Caki2 (cell line): ENCODE measurements at regions not wholly inside any gene's neighbourhood (a gene's known extent, or its start where the extent isn't known, plus 50 kb on each side); places are given as distances from the start of the nearest gene placed in this dataset.
"Not testable (repeated sequence)": the region's sequence is repeated elsewhere in the genome, so short reads cannot be mapped to it uniquely, and the experiment has no call there.

Experiments used
- DNase-seq: peaks from one replicate; pipeline ENCODE4 v3.0.0-alpha.2; 2015; ENCODE audit warnings: low read depth
- in situ Hi-C: cut with HindIII; loops from 2 replicates; pipeline ENCODE4 v1.10.0; 2016; ENCODE audit warnings: low sequenced_read_pairs, low pct_unique_long_range_greater_than_20kb, mixed read lengths

DNA sequence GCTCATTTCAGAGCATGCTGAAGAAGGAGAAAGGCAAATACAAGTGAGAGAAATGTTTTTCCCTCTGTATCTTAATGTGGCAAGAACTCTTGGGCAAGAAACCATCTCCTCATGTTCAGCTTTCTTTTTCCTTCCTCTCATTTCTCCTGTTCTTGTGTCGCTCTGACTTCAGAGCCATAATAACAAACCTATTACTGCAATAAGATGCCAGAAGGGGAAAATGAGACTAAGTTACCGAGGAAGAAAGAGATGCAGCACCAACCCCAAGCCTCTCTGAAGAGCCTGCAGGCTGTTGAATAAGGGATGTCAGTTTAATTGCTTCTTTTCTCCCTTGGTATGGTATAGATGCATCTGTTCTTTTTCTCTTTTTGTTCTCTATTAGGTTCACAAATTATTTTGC, 170.1 kb upstream of the GLRA1 start:
- no peak for DNase-seq
- in situ Hi-C loops, result no loop called here

DNA sequence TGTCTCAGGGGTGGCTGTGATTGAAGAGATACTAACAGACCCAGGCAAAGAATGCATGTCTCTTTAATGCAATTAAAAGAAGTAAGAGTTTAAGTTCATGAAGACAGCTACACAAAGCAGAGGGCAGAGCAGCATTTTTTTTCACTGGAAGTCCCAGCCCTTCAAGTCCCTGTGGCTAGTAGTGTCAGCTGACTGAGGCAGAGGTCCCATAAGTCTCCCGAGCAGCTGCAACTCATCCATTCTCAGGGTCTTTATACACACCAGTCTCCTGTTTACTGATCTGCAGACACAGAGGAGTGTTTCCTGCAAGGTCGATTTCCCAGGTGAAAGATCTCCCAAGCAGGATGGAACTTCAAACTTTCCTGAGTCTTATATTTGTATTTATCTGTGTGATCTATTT, 169.4 kb upstream of the GLRA1 start:
- in situ Hi-C loops, result no loop called here
- no peak for DNase-seq

DNA sequence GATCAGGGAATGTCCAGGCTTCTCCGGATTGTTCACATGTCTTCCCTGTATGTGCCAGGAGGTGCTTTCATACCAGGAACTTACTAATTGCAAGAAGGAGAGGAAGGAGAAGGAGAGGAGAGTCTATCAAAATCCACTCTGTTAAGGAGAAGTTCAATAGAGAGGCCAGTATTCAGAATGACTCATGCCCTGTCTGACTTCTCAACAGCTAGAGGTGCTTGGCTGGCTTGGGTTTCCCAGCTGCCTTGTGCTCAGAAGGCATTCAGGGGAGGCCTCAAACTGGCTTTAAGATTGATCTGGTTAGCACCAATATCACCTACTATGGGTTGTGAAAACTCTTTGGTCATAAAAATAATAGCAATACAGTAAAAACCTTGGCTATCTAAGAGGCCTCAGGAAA, 167.9 kb upstream of the GLRA1 start:
- DNase-seq, result no peak
- in situ Hi-C loops, result no loop called here

DNA sequence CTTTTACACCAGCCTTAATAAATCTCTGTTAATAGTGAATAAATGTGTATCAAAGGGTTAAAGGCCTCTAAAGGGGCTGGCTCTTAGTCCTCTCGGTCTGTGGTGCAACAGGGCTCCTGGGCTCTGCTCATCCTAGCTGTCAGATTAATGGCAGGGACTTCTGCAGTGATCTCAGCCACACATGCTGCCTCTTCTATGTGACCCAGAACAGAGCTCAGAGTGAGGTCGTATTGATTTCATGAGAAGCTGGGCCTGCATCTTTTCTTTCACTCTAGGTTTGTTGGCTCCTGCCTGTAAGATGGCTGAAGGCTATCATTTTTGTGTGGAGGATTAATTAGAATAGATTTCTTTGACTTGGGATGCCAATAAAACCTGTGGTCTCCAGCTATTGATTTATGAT, 165.0 kb upstream of the GLRA1 start:
- in situ Hi-C loops, result no loop called here
- DNase-seq, result no peak

DNA sequence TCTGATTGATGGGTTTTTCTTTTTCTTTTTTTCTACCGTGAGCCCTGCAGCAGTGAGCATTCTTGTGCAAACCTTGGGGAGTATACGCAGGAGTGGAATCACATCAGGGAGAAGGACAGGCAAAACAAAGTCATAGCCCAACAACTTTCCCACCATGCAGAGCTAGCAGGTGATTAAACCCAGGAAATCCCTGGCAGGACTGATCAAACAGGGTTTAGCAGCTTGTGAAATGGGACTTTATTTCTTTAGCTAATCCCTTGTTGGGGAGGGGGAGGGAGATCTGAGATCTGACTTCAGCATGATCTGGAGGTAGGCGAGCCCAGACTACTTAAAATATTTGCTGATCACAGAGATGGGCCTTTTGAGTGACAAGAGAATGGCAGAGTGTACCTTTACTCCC, 162.0 kb upstream of the GLRA1 start:
- in situ Hi-C loops, result no loop called here
- no peak for DNase-seq

DNA sequence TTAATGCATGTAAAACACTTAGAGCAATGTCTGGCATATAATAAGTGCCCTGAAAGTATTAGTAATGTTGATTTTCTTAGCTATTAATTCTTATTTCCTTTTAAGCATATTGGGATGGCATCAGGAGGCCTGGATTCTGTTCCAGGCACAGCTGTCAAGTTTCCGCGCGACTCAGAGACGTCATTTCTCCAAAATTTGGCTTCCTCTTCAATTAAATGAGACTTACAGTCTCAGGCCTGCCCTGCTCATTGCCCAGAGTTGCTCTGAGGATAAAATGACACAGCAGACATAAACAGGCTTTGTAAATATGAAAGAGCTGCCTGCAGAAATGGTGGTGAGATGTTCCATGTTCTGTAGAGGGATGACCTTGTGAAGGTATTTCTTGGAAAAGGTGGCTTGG, 159.8 kb upstream of the GLRA1 start:
- in situ Hi-C loops, result no loop called here
- DNase-seq, result no peak

DNA sequence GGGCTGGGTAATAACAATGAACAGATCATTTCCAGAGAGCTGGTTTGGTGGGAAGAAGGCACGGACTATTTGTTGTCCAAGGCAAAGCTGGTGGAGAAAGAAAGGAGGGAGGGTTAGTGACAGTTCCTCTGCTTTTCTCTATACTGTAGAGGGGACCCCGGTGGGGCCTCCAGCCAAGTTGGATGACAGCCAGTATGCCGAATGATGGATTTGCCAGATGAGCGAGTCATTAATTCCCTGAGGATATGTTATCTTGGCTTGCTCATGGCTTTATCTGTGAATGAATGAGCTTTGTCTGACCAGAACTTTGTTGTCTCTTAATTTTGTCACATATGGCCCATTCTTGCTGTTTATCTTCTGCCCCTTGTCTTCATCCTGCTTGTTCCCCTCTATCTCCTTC, 158.6 kb upstream of the GLRA1 start:
- DNase-seq, result no peak
- in situ Hi-C loops, result no loop called here

DNA sequence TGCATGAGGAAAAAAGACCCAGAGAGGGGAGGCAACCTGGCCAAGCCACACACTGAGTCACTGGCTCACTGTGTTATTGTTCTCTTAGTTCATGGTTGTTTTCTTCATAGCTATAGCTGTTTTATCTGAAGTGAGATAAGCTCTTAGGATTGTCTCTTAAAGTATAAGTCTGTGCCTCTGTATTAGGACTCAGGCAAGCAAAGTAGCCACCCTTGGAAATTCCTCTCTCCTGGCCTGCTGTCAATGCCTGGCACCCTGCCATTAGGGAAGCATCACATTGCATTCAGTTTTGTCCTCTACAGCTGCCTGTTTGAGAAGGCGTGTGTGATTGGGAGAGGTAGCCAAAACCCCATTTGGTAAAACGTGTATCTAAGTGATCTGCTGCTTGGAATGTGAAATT, 147.4 kb upstream of the GLRA1 start:
- in situ Hi-C loops, result no loop called here
- DNase-seq, result no peak

DNA sequence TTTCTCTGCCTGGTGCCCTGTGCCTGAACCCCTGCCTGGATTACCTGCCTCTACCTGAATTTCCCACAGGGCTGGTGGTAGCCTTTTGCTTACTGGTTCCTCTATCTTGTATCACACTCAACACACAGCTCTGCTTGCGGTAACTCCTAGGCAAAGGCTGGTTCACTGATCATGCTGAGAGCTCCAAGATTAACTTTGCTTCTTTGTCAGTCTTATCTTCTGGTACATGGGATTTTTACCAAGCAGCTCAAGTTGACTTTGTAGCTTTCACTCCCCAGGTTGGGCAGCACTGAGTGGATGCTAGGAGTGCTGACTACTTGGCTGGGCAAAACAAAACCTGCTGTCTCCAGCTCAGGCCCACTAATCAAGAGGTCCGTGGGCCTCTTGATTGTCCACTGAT, 145.9 kb upstream of the GLRA1 start:
- DNase-seq, result no peak
- in situ Hi-C loops, result no loop called here

DNA sequence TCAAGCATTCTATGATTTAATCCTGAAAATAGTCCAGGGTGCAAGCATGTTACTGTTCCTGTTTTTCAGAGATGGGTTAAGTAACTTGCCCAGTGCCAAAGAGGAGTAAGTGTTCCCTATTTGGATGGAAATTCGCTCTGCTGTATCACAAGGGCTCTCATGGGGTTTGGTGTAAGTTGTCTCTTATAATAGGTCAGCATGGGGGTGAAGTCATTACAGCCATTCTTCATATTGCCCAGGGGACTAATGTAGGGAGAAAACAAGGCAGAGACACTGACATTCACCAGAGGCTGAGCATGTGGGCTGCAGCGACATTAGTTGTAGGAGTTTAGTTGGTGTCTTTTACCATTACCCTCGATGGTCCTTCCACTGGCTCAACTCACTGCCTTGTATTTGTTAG, 142.1 kb upstream of the GLRA1 start:
- DNase-seq, result no peak
- in situ Hi-C loops, result no loop called here

DNA sequence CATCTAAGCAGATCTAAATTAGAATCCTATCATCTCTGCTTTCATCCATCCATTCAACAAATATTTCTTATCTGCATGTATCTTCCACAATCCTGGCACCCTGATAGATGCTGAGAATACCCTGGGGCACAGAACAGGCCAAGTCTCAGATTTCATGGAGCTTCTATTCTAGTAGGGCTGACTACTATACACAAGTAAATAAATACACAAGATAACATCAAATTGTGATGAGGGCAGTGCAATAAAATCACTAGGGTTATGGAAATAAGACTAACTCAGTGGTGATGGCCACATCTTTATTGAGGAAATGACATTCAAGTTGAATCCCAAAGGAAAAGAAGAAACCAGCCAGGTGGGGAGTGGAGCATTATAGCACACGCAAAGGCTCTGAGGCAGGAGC, 138.4 kb upstream of the GLRA1 start:
- DNase-seq, result no peak
- in situ Hi-C loops, result no loop called here

DNA sequence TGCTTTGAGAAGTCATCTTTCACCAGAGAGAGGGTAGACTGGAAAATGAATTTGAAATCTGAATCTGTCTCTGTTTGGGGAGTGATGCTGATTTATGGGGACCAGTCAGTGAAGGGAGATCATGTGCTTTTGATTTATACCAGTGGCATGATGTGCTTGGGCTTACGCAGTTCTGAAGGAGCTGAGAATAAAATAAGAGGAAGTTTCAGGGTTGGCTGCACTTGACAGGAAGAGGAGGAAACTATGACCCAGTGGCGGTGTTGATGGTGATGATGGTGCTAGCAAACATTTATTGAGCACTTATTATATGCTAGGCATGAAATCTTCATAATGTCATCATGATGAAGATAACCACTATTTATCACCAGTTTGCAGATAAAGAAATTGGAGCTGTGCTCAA, 136.4 kb upstream of the GLRA1 start:
- DNase-seq, result no peak
- in situ Hi-C loops, result no loop called here

DNA sequence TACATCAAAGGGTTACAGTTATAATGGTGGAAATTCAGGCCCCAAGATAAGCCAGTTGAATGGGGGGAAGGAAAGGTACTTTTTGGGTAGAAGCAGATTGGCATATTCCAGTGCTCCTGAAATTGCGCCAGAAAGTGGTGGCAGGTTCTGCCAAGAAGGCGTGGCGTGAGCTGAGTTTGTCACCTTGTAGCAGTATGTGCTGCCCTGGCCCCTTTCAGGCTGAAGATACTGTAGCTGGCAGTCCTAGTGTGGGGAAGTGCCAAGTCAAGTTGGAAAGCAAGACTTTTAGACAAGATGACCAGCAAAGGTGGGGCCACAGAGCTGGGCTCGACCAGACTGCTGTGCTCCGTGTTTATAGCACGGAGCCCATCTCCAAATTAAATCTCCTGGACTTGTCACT, 133.6 kb upstream of the GLRA1 start:
- DNase-seq, result no peak
- in situ Hi-C loops, result no loop called here

DNA sequence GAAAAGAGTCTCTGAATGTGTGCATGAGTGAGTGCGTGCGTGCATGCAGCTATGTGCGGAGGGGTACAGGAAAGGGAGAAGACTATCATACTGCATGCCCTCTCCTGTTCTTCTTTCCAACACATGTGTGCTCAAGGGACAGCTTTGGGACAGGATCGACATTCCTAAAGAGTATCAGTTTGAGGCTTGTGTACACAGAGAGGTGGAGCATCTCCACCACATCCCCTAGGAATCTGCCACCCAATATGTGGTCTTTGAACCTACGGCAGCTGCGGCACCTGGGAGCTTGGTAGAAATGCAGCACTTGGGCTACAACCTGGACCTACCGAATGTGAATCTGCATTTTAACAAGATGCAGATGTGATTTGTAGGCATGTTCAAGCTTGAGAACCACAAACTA, 132.3 kb upstream of the GLRA1 start:
- no peak for DNase-seq
- in situ Hi-C loops, result no loop called here

DNA sequence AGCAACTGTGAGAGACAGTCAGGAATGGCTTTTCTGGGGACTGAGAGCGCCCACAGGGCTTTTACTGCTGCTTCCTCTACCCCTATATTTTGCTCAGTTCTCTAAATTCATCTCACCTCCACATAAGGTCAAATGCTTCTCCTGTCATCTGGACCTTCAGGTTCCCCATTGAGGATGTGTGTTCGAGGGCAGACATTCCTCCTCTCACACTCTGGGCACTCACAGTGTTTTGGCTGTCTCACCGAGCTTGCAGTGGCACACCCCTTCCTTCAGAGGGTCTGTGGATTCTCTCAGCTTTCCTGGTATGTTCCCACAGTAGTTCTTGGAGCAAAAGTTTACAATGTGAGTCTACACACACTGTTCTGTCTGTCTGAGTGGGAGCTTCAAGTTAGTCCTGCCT, 127.8 kb upstream of the GLRA1 start:
- no peak for DNase-seq
- in situ Hi-C loops, result no loop called here

DNA sequence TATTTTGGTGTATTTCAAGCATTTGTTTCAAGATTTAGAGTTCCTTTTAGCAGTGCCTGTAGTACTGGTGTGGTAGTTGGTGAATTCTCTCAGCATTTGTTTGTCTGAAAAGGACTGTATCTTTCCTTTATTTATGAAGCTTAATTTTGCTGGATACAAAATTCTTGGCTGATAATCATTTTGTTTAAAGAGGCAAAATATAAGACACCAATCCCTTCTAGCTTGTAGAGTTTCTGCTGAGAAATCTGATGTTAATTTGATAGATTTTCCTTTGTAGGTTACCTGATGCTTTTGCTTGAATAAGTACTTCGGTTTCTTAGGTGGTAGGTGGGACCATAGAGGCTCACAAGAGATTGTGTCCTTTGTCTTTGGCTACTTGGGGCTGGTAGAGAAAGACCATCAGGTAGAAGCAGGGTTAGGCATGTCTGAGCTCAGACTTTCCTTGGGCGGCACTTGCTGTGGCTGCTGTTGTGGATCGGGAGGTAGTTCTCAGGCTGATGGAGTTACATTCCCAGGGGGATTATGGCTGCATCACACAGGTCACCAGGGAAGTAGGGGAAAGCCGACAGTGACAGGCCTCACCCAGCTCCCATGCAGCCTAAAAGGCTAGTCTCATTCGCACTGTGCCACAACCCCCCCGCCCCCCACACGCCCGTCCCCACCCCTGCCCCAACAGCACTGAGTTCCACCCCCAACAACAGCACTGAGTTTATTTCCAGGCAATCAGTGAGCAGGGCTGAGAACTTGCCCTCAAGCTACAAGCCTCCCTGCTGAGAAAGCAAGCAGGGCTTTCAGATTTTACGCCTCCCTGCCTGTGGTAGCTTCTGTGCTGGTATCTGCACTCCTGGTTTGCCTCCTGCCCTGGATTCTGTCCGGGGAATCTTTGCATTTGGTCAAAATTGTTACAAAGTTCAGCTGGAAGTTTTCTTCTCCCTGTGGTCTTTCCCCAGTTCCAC, 127.1 kb upstream of the GLRA1 start:
- in situ Hi-C loops, result no loop called here
- no peak for DNase-seq

DNA sequence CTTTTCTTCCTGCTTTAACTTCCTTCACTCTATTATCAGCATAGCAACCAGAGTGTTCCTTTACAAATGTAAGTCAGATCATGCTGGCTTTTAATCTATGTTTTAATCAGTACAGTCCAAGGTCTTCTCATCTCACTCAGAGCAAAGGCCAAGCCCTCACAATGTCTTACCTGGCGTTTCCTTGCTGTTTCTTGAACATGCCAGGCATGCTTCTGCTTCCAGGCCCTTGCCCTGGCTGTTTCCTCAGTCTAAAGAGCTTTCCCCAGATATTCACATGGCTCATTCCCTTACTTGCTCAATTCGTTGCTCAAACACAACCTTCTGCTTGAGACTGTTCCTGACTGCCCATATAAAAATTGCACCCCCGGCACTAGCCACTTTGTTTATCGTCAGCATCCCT, 121.7 kb upstream of the GLRA1 start:
- in situ Hi-C loops, result no loop called here
- DNase-seq, result no peak

DNA sequence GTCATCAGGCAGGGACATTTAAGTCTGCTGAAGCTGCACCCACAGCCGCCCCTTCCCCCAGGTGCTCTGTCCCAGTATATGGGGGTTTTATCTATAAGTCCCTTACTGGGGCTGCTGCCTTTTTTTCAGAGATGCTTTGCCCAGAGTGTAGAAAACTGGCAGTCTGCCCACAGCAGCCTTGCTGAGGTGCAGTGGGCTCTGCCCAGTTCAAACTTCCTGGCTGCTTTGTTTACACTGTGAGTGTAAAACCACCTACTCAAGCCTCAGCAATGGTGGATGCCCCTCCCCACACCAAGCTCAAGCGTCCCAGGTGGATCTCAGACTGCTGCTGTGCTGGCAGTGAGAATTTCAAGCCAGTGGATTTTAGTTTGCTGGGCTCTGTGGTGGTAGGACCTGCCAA, 114.2 kb upstream of the GLRA1 start:
- in situ Hi-C loops, DNase-seq: not testable (repeated sequence)

DNA sequence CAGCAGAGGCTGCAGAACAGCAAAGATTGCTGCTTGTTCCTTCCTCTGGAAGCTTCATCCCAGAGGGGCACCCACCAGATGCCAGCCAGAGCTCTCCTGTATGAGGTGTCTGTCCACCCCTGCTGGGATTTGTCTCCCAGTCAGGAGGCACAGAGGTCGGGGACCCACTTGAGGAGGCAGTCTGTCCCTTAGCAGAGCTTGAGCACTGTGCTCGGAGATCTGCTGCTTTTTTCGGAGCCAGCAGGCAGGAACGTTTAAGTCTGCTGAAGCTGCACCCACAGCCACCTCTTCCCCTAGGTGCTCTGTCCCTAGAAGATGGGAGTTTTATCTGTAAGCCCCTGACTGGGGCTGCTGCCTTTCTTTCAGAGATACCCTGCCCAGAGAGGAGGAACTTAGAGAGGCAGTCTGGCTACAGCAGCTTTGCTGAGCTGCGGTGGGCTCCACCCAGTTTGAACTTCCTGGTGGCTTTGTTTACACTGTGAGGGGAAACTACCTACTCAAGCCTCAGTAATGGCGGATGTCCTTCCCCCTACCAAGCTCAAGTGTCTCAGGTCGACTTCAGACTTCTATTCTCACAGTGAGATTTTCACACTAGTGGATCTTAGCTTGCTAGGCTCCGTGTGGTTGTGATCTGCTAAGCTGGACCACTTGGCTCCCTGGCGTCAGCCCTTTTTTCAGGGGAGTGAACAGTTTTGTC, 101.8 kb upstream of the GLRA1 start:
- DNase-seq, in situ Hi-C loops: not testable (repeated sequence)

DNA sequence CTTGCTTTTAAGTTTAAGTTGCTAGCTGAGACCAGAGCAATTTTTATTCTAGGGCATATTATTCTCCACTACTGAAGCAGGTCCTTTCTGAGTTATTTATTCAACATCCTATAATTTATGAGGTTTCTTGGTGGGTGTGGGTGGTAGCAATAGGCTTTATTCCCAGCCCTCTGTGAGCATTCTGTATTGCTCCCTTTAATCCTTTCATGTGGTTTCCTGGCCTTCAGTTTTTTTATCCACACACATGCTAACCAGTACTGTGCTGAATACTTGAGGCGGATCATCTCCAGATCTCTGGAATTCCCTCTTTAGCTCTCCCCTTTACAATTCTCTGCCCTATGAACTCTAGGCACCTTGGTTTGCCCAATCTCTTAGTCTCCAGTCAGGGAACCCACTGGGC, 91.8 kb upstream of the GLRA1 start:
- in situ Hi-C loops, result no loop called here
- no peak for DNase-seq
